SJSA1 (cell line): ENCODE measurements at regions not wholly inside any gene's neighbourhood (a gene's known extent, or its start where the extent isn't known, plus 50 kb on each side); places are given as distances from the start of the nearest gene placed in this dataset.

Experiments
- DNase-seq, 2 experiments: peaks; one replicate each; pipeline ENCODE4 v3.0.0-alpha.2; 2015 to 2020; ENCODE audit warnings: low spot score in 2 of 2, low read depth in 1 of 2
- H3K27ac ChIP-seq: fragments of 250-450 bp; sonication (Bioruptor Pico); 2 replicates; pipeline ENCODE4 v1.5.1; 2020; ENCODE audit warnings: mild to moderate bottlenecking, moderate library complexity
- H3K27me3 ChIP-seq: fragments of 250-450 bp; sonication (Bioruptor Pico); replicated peaks from 2 replicates; pipeline ENCODE4 v1.5.1; 2020; ENCODE audit warnings: mild to moderate bottlenecking, moderate library complexity
- H3K36me3 ChIP-seq: fragments of 250-450 bp; sonication (Bioruptor Pico); 2 replicates; pipeline ENCODE4 v1.5.1; 2020; ENCODE audit warnings: mild to moderate bottlenecking
- H3K4me1 ChIP-seq: fragments of 250-450 bp; sonication (Bioruptor Pico); replicated peaks from 2 replicates; pipeline ENCODE4 v1.6.1; 2021; ENCODE audit warnings: mild to moderate bottlenecking
- H3K4me3 ChIP-seq: fragments of 250-450 bp; sonication (Bioruptor Pico); 2 replicates; pipeline ENCODE4 v1.5.1; 2020; ENCODE audit warnings: mild to moderate bottlenecking
- H3K9me3 ChIP-seq: fragments of 250-450 bp; sonication (Bioruptor Pico); replicated peaks from 2 replicates; pipeline ENCODE4 v1.5.1; 2020; ENCODE audit warnings: mild to moderate bottlenecking

DNA sequence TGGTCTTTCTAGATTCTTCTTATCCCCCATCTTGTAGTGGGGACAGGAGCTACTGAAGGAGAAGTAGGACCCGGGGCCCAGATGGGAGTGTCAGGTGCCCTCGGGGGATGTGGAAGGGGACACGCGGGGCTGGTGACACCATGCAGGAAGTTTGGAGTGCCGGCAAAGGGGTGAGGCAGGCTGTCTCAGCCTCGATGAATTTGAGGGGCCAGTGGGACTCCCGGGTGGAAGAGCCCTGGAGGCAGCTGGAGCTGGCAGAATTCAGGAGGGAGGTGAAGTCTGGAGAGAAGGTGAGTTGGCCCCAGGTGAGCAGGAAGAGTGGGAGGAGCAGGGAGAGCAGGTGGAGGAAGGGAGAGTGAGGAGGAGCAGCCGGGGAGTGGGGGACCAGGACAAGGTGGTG lies 101.7 kb downstream of the CPZ start:
- Histone ChIP-seq H3K27me3 (no peaks in the 10 kb centered on the region), H3K9me3 (no peaks in the 10 kb centered on the region), H3K36me3 (no peaks in the 10 kb centered on the region), H3K27ac (no peak overlapping the region), H3K4me3 (no peak overlapping the region), H3K4me1 (no peaks in the 10 kb centered on the region)
- DNase-seq = no peak

DNA sequence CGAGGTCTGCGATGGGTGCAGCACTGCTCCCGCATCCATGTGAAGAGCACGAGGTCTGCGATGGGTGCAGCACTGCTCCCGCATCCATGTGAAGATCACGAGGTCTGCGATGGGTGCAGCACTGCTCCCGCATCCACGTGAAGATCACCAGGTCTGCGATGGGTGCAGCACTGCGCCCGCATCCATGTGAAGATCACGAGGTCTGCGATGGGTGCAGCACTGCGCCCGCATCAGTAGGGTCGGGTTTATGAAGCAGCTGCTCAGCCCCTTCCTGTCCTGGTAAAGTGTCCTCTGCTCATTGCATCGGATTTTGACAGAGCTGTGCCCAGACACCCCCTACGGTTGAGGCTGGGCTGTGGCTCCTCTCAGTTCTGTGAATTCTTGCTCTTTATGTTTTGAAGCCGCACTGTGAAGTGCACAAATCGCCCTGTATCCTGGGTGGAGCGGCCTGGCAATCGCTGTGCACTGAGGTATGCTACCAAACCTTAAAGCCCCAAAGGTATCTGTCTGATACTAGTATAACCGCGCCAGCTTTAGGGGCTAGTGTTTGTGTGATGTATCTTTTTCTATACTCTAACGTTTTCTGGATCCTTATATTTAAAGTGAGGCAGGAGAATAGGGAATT lies 98.7 kb downstream of the CPZ start:
- Histone ChIP-seq H3K9me3 (no peaks in the 10 kb centered on the region), H3K4me1 (no peaks in the 10 kb centered on the region), H3K4me3 (no peak overlapping the region), H3K36me3 (no peaks in the 10 kb centered on the region), H3K27me3 (no peaks in the 10 kb centered on the region), H3K27ac (no peak overlapping the region)
- DNase-seq = peak in 1 of 2 experiments; percentile 7

GRCh38 chr4:8690216-8691150 lies 97.9 kb downstream of the CPZ start:
- Histone ChIP-seq H3K4me1 (no peaks in the 10 kb centered on the region), H3K4me3 (no peak overlapping the region), H3K9me3 (no peaks in the 10 kb centered on the region), H3K36me3 (no peaks in the 10 kb centered on the region), H3K27ac (no peak overlapping the region), H3K27me3 (no peaks in the 10 kb centered on the region)
- DNase-seq = peak in 1 of 2 experiments; percentile 5

DNA sequence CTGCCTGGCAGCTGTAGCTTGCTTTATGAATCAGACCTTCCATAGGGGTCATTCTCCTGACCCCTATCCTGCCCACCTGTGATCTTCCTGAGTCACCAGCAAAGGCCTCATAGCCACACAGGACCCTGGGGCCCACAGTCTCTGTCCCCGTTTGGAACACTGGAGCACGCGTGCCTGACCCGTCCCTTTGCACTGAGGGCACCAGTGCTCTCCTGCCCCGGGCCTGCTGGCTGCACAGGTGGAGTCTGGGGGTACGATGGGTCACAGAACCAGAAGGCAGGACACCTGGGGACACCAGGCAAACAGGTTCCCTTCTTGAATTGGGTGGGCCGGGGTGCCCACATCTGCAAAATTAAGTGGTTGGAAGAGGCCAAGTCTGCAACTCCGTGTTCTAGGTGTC lies 97.2 kb downstream of the CPZ start:
- no peaks in the 10 kb centered on the region for H3K27me3 ChIP-seq
- no peak overlapping the region for H3K27ac ChIP-seq
- H3K4me1 ChIP-seq = no peaks in the 10 kb centered on the region
- H3K9me3 ChIP-seq = no peaks in the 10 kb centered on the region
- H3K36me3 ChIP-seq = no peaks in the 10 kb centered on the region
- no peak for DNase-seq
- no peak overlapping the region for H3K4me3 ChIP-seq

- H3K4me1 ChIP-seq = no peaks in the 10 kb centered on the region
- no peaks in the 10 kb centered on the region for H3K9me3 ChIP-seq
- H3K27me3 ChIP-seq = no peaks in the 10 kb centered on the region
- no peak overlapping the region for H3K4me3 ChIP-seq
- H3K36me3 ChIP-seq = no peaks in the 10 kb centered on the region
- DNase-seq = no peak
- H3K27ac ChIP-seq = no peak overlapping the region
These were observed 96.4 kb downstream of the CPZ start for GRCh38 chr4:8688908-8689445.

GRCh38 chr4:8688041-8688907 lies 95.7 kb downstream of the CPZ start:
- Histone ChIP-seq H3K4me3 (no peak overlapping the region), H3K27me3 (no peaks in the 10 kb centered on the region), H3K4me1 (no peaks in the 10 kb centered on the region), H3K36me3 (no peaks in the 10 kb centered on the region), H3K27ac (no peak overlapping the region), H3K9me3 (no peaks in the 10 kb centered on the region)
- peak in 1 of 2 experiments; percentile 31 for DNase-seq

DNA sequence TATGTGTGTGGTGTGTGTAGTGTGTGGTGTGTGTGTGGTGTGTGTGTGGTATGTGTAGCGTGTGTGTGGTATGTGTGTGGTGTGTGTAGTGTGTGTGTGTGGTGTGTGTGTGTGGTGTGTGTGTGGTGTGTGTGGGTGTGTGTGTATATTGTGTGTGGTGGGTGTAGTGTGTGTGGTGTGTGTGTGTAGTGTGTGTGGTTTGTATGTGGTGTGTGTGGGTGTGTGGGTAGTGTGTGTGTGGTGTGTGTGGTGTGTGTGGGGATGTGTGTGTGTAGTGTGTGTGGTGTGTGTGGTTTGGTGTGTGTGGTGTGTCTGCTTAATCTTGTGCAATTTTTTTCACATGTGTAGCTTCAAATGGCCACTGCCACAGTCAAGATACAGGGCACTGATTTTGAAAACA lies 94.5 kb downstream of the CPZ start:
- Histone ChIP-seq H3K27me3 (no peaks in the 10 kb centered on the region), H3K4me1 (no peaks in the 10 kb centered on the region), H3K4me3 (no peak overlapping the region), H3K9me3 (no peaks in the 10 kb centered on the region), H3K36me3 (no peaks in the 10 kb centered on the region), H3K27ac (no peak overlapping the region)
- no peak for DNase-seq

DNA sequence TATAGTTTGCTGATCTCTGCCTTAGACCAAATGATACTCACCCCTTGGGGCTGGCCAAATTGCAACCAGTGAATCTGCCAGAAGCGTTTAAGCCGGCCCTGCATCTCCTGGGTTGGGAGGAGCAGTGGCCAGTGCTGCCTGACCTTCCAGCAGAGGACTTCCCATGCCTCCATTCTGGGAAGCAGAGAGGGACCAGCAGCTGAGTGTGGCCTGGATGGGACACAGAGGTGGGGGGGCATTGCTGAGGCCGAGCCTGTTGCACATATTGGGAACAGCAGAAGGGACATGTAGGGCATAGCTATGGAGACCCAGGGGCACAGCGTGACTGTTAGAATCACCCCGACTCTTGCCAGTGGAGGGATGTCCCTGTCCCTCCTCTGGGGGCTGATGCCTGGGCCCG lies 93.3 kb downstream of the CPZ start:
- no peak for DNase-seq
- H3K36me3 ChIP-seq = no peaks in the 10 kb centered on the region
- H3K4me3 ChIP-seq = no peak overlapping the region
- H3K4me1 ChIP-seq = no peaks in the 10 kb centered on the region
- no peaks in the 10 kb centered on the region for H3K27me3 ChIP-seq
- no peaks in the 10 kb centered on the region for H3K9me3 ChIP-seq
- no peak overlapping the region for H3K27ac ChIP-seq

DNA sequence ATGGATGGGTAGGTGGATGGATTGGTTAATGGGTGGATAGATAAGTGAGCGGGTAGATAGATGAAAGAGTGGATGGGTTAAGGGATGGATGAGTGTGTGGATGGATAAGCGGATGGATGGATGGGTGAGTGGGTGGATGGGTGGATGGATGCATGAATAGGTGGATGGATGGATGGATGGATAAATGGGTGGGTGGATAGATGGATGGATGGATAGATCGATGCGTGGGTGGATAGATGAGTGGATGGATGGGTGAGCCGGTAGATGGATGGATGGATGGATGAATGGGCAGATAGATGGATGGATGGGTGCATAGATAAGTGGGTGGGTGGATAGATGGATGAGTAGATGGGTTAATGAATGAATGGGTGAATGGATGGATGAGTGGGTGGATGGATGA lies 90.9 kb downstream of the CPZ start:
- H3K9me3 ChIP-seq = no peaks in the 10 kb centered on the region
- no peaks in the 10 kb centered on the region for H3K27me3 ChIP-seq
- no peaks in the 10 kb centered on the region for H3K4me1 ChIP-seq
- no peak for DNase-seq
- H3K36me3 ChIP-seq = no peaks in the 10 kb centered on the region
- no peak overlapping the region for H3K4me3 ChIP-seq
- H3K27ac ChIP-seq = no peak overlapping the region

DNA sequence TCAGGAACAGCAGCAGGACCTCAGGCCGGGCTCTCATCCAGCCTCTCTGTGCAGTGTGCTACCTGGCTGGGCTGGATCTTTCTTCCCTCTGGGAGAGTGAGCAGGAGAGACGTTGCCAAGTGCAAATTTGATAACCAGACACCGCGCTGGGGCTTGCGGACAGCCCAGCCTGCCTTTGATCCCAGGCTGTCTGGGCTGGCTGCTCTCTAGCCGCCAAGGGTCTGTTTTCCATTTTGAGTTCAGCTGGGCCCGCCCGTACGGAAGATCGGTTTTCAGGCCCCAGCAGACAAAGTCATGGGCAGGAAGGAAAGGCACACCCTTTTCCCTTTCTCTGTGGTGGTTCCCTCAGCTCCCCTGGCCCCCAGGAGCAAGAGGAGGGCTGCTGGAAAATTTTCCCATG lies 90.2 kb downstream of the CPZ start:
- Histone ChIP-seq H3K36me3 (no peaks in the 10 kb centered on the region), H3K27ac (no peak overlapping the region), H3K9me3 (no peaks in the 10 kb centered on the region), H3K4me1 (no peaks in the 10 kb centered on the region), H3K4me3 (no peak overlapping the region), H3K27me3 (no peaks in the 10 kb centered on the region)
- no peak for DNase-seq

- Histone ChIP-seq H3K4me1 (no peaks in the 10 kb centered on the region), H3K4me3 (no peak overlapping the region), H3K36me3 (no peaks in the 10 kb centered on the region), H3K27me3 (no peaks in the 10 kb centered on the region), H3K9me3 (no peaks in the 10 kb centered on the region), H3K27ac (no peak overlapping the region)
- DNase-seq = no peak
These were observed 89.7 kb downstream of the CPZ start for GRCh38 chr4:8682296-8682695.

GRCh38 chr4:8681391-8681790 lies 88.8 kb downstream of the CPZ start:
- Histone ChIP-seq H3K27me3 (no peaks in the 10 kb centered on the region), H3K4me1 (no peaks in the 10 kb centered on the region), H3K4me3 (no peak overlapping the region), H3K36me3 (no peaks in the 10 kb centered on the region), H3K27ac (no peak overlapping the region), H3K9me3 (no peaks in the 10 kb centered on the region)
- no peak for DNase-seq

GRCh38 chr4:8679032-8679431 lies 86.5 kb downstream of the CPZ start:
- H3K4me3 ChIP-seq = no peak overlapping the region
- no peak overlapping the region for H3K27ac ChIP-seq
- H3K4me1 ChIP-seq = no peaks in the 10 kb centered on the region
- no peaks in the 10 kb centered on the region for H3K27me3 ChIP-seq
- DNase-seq = no peak
- H3K36me3 ChIP-seq = no peaks in the 10 kb centered on the region
- H3K9me3 ChIP-seq = no peaks in the 10 kb centered on the region
